ENCODE measurements at regions not wholly inside any gene's neighbourhood (a gene's known extent, or its start where the extent isn't known, plus 50 kb on each side); places are given as distances from the start of the nearest gene placed in this dataset.

GRCh38 chr2:66153941-66154340 lies 281.0 kb upstream of the MEIS1 start:
- TF ChIP-seq, protein P1, sequence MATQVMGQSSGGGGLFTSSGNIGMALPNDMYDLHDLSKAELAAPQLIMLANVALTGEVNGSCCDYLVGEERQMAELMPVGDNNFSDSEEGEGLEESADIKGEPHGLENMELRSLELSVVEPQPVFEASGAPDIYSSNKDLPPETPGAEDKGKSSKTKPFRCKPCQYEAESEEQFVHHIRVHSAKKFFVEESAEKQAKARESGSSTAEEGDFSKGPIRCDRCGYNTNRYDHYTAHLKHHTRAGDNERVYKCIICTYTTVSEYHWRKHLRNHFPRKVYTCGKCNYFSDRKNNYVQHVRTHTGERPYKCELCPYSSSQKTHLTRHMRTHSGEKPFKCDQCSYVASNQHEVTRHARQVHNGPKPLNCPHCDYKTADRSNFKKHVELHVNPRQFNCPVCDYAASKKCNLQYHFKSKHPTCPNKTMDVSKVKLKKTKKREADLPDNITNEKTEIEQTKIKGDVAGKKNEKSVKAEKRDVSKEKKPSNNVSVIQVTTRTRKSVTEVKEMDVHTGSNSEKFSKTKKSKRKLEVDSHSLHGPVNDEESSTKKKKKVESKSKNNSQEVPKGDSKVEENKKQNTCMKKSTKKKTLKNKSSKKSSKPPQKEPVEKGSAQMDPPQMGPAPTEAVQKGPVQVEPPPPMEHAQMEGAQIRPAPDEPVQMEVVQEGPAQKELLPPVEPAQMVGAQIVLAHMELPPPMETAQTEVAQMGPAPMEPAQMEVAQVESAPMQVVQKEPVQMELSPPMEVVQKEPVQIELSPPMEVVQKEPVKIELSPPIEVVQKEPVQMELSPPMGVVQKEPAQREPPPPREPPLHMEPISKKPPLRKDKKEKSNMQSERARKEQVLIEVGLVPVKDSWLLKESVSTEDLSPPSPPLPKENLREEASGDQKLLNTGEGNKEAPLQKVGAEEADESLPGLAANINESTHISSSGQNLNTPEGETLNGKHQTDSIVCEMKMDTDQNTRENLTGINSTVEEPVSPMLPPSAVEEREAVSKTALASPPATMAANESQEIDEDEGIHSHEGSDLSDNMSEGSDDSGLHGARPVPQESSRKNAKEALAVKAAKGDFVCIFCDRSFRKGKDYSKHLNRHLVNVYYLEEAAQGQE (IDR thresholded peaks at IDR 0.05; ENCODE audit: low read depth): no peak
- no peak for TF ChIP-seq TEAD4 (IDR thresholded peaks at IDR 0.05)
- no peak for TF ChIP-seq FOXM1 (IDR thresholded peaks at IDR 0.05; ENCODE audit: borderline replicate concordance, low read depth)
